Activated CD8-positive, alpha-beta T cell treated with anti-CD3 and anti-CD28 coated beads for 36 hours (primary cell): ENCODE measurements at regions not wholly inside any gene's neighbourhood (a gene's known extent, or its start where the extent isn't known, plus 50 kb on each side); places are given as distances from the start of the nearest gene placed in this dataset.

Experiments
- ATAC-seq: fragments of 200-7000 bp; cut with Tn5 transposase; one replicate; pipeline ENCODE4 v1.10.0; 2021; ENCODE audit warnings: mild to moderate bottlenecking, moderate library complexity
- CTCF ChIA-PET: fragments of 350-600 bp; sonication (Branson Sonifier 250); formaldehyde crosslinking; loops from one replicate; lab custom pipeline; 2021; ENCODE audit warnings: antibody characterized with exemption; lab: Charles Lee
- POLR2A ChIA-PET: fragments of 350-600 bp; sonication (Branson Sonifier 250); formaldehyde crosslinking; loops from one replicate; lab custom pipeline; 2021; ENCODE audit warnings: antibody characterized with exemption; lab: Charles Lee
- DNase-seq: peaks from one replicate; pipeline ENCODE4 v3.0.0-alpha.2; 2020
- H3K27ac Mint-ChIP-seq: one replicate; pipeline ENCODE4 v1.8.0; 2021; ENCODE audit warnings: mild to moderate bottlenecking, mixed read lengths
- H3K27me3 Mint-ChIP-seq: one replicate; pipeline ENCODE4 v1.8.0; 2021; ENCODE audit warnings: mixed read lengths
- H3K36me3 Mint-ChIP-seq: one replicate; pipeline ENCODE4 v1.8.0; 2021; ENCODE audit warnings: low read depth, mixed read lengths
- H3K4me1 Mint-ChIP-seq: one replicate; pipeline ENCODE4 v1.8.0; 2021; ENCODE audit warnings: low read depth, mixed read lengths
- H3K4me3 Mint-ChIP-seq: one replicate; pipeline ENCODE4 v1.8.0; 2021; ENCODE audit warnings: mild to moderate bottlenecking, moderate library complexity, mixed read lengths
- H3K9me3 Mint-ChIP-seq: one replicate; pipeline ENCODE4 v1.8.0; 2021; ENCODE audit warnings: mixed read lengths
- intact Hi-C: fragments of 100-400 bp; cut with micrococcal nuclease; formaldehyde crosslinking; loops from one replicate; pipeline ENCODE4 v1.10.0; 2022
- TF ChIP-seq, protein P1 (sequence below): fragments of 200-600 bp; IDR thresholded peaks from one replicate; pipeline ENCODE4 v1.8.0; 2022; ENCODE audit warnings: antibody characterized with exemption, mild to moderate bottlenecking

DNA sequence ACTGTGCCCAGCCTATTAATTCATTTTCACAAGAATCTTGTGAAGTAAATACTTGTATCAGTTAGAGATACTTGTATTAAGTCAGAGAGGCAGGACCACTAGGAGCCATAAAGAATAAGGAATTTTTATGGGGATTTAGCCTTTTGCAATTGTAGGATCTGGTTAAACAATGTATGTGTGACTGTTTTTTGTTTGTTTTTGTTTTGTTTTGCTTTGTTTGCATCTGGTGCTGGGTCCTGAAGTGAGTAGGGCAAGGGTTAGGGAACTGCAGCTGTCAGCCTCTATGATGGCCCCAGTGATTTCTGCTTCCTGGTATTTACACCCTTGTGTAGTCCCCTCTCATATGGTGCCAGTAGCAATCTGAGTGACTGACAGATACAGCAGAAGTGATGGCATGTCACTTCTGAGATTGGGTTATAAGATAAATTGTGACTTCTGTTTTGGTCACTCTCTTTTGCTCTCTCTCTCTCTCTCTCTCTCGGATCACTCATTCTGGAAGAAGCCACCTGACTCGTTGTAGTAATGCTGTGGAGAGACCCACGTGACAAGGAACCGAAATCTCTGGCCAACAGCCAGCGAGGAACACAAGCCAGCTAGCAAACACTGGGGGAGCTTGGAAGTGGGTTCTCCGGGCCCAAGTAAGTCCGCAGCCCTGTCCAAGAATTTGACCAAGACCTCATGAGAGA lies 96.2 kb upstream of the MARK1 start:
- intact Hi-C loops: no loop called here
- Mint-ChIP-seq H3K9me3 (no peaks in the 10 kb centered on the region), H3K27ac (no peak overlapping the region), H3K36me3 (no peaks in the 10 kb centered on the region), H3K4me3 (no peak overlapping the region), H3K27me3 (peaks cover 5% of the 10 kb centered on the region), H3K4me1 (no peaks in the 10 kb centered on the region)
- ATAC-seq: no peak
- ChIA-PET POLR2A (no interaction called here), CTCF (no interaction called here)
- no peak for DNase-seq
- TF ChIP-seq, protein P1, sequence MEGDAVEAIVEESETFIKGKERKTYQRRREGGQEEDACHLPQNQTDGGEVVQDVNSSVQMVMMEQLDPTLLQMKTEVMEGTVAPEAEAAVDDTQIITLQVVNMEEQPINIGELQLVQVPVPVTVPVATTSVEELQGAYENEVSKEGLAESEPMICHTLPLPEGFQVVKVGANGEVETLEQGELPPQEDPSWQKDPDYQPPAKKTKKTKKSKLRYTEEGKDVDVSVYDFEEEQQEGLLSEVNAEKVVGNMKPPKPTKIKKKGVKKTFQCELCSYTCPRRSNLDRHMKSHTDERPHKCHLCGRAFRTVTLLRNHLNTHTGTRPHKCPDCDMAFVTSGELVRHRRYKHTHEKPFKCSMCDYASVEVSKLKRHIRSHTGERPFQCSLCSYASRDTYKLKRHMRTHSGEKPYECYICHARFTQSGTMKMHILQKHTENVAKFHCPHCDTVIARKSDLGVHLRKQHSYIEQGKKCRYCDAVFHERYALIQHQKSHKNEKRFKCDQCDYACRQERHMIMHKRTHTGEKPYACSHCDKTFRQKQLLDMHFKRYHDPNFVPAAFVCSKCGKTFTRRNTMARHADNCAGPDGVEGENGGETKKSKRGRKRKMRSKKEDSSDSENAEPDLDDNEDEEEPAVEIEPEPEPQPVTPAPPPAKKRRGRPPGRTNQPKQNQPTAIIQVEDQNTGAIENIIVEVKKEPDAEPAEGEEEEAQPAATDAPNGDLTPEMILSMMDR: no peak

DNA sequence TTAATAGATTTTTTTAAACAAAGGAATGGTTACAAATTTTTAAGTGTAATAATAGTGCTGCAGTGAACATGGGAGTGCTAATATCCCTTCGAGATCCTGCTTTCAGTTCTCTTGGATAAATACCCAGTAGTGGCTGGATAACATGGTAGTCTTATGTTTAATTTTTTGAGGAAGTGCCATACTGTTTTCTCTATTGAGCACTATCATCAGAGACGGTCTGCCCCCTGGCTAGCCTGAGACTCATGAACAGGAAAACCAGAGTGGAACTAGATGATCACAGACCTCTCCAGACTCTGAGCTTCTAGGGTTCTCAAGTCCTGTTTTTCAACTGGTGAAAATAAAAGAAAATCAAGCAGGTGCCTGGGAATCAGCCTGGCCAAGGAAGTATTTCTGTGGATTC lies 97.3 kb upstream of the MARK1 start:
- peaks cover 5% of the 10 kb centered on the region for H3K27me3 Mint-ChIP-seq
- no peaks in the 10 kb centered on the region for H3K9me3 Mint-ChIP-seq
- no peak overlapping the region for H3K27ac Mint-ChIP-seq
- intact Hi-C loops: no loop called here
- H3K36me3 Mint-ChIP-seq: no peaks in the 10 kb centered on the region
- TF ChIP-seq, protein P1: no peak
- CTCF ChIA-PET: no interaction called here
- no peak overlapping the region for H3K4me3 Mint-ChIP-seq
- DNase-seq: no peak
- ATAC-seq: no peak
- POLR2A ChIA-PET: no interaction called here
- H3K4me1 Mint-ChIP-seq: no peaks in the 10 kb centered on the region

DNA sequence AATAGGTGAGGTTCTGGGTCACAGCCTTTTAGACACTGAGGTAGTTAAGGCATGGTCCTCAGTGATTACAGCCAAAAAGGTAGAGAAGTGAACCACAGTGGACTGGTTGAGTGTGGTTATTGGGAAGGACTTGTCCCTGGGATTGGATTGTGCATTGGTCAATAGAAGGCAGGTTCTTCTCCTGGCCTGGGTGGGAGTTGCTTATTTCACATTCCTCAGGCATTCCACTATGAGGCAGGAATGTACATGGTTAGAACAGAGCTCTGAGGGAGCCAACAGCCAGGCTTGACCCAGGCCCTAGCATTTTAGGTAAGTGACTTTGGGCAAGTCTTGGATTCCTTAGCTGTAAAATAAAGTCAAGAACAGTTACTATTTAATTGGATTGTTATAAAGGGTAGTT lies 97.9 kb upstream of the MARK1 start:
- intact Hi-C loops: no loop called here
- no peaks in the 10 kb centered on the region for H3K9me3 Mint-ChIP-seq
- TF ChIP-seq, protein P1: no peak
- ATAC-seq: no peak
- DNase-seq: no peak
- H3K4me1 Mint-ChIP-seq: no peaks in the 10 kb centered on the region
- ChIA-PET CTCF (no interaction called here), POLR2A (no interaction called here)
- H3K27ac Mint-ChIP-seq: no peak overlapping the region
- H3K27me3 Mint-ChIP-seq: peaks cover 5% of the 10 kb centered on the region
- H3K4me3 Mint-ChIP-seq: no peak overlapping the region
- no peaks in the 10 kb centered on the region for H3K36me3 Mint-ChIP-seq

DNA sequence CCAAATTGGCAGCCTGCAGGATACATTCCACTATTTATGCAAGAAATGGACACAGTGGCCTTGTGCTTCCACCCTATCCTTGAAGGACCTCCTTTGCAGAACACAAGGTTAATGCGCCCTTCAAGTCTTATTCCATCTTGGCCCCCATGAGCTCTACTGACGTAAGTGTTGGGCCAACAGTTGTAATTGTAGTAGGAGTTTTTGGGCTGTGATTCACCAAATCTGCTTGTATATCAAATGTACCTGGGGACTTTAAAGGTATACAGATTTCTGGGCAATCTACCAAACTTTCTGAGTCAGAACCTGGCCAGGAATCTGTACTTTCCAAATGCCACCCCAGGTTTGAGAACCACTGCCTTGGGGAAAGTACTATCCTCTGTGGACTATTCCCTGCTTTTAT lies 100.9 kb upstream of the MARK1 start:
- Mint-ChIP-seq H3K27me3 (peaks cover 5% of the 10 kb centered on the region), H3K9me3 (no peaks in the 10 kb centered on the region), H3K4me3 (no peak overlapping the region), H3K36me3 (no peaks in the 10 kb centered on the region), H3K4me1 (no peaks in the 10 kb centered on the region), H3K27ac (no peak overlapping the region)
- CTCF ChIA-PET: no interaction called here
- ATAC-seq (no peak), DNase-seq (no peak)
- POLR2A ChIA-PET: no interaction called here
- TF ChIP-seq, protein P1: no peak
- intact Hi-C loops: no loop called here

DNA sequence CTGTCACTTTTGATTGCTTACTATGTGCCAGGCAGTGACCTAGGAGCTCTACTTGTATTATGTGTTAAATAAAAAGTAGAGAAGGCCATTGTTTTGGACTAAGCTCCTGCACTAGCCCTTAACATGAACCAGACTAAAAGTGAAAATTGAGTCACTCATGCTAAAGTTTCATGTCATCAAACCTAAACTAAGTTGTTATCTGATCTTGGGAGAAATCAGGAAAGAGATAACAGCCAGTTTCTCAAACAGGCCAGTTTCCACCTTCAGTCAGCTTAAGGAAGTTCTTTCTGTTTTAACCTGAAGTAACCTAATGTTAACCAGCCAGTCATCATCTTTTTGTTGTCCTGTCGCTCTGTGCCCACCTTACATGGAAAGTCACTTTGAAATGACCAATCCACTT lies 102.1 kb upstream of the MARK1 start:
- ChIA-PET POLR2A (no interaction called here), CTCF (no interaction called here)
- DNase-seq (no peak), ATAC-seq (no peak)
- Mint-ChIP-seq H3K4me1 (no peaks in the 10 kb centered on the region), H3K27ac (no peak overlapping the region), H3K27me3 (peaks cover 5% of the 10 kb centered on the region), H3K4me3 (no peak overlapping the region), H3K9me3 (no peaks in the 10 kb centered on the region), H3K36me3 (no peaks in the 10 kb centered on the region)
- TF ChIP-seq, protein P1: no peak
- intact Hi-C loops: no loop called here
